ENCODE measurements at regions not wholly inside any gene's neighbourhood (a gene's known extent, or its start where the extent isn't known, plus 50 kb on each side); places are given as distances from the start of the nearest gene placed in this dataset. TPM values are rescaled to one million over a fixed set of nuclear protein-coding genes. Genes with fewer than 3 reads are reported as not detected.

Small RNAs in the stretch of these regions (small RNA-seq; reads per million reads assigned to genes)
- gene RF00019 (ENCODE audit: low replicate concordance): not detected

All from temporal lobe (tissue), 1 donor.